ENCODE measurements at regions not wholly inside any gene's neighbourhood (a gene's known extent, or its start where the extent isn't known, plus 50 kb on each side); places are given as distances from the start of the nearest gene placed in this dataset.

DNA sequence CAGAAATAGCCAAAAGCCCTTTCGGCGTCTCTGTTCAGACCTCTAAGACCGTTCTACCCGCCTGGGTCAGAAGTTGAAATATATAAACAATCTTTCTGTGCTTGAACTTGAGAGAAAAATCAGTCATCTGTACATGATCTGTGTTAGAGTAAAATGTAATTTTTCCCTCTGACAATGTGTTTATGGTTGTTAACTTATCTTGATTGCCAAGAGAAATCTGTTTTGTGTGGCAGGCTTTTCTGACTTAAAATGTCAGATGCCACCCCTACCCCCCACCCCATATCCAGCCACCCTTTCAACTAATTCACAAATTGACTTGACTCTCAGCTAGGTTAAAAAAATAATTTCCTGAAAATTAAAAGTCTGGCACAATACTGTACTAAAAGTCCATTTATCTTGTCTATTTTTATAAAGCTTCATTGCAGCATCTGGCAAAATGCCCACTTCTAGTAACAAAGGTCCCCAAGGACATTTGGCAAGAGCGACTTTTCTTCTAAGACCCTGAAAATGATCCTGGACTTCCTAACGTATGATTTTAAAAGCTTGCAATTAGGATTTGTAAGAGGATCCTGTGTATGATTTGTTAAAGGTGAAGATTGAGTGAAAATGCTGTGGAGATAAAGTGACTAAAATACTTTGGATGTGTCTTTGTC lies 304.2 kb downstream of the EPHA4 start:
- in situ Hi-C loops (cut with MboI; ENCODE audit: low pct_unique_long_range_greater_than_20kb, low sequenced_read_pairs), result no loop called here
- DNase-seq, result no peak

GRCh38 chr2:221268631-221269030 lies 303.5 kb downstream of the EPHA4 start:
- in situ Hi-C loops (cut with MboI; ENCODE audit: low pct_unique_long_range_greater_than_20kb, low sequenced_read_pairs), result no loop called here
- no peak for DNase-seq

DNA sequence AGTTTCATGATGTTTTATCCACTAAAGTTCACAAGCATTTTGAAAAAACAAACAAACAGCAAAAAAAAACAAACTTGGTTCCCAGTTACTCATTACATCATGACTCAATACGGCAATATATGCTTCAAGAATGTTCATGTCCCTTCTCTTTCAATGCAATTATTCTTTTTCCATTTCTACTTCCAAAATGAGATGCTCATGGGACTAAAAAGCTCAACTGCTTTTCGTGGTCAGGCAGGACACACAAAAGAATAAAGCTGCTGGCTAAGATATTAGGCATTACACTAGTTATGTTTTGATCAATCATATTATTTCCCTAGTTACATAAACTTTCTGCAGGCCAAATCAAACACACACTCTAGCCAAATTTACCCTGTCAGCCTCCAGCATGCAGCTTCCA lies 301.3 kb downstream of the EPHA4 start:
- in situ Hi-C loops (cut with MboI; ENCODE audit: low pct_unique_long_range_greater_than_20kb, low sequenced_read_pairs), result no loop called here
- no peak for DNase-seq

DNA sequence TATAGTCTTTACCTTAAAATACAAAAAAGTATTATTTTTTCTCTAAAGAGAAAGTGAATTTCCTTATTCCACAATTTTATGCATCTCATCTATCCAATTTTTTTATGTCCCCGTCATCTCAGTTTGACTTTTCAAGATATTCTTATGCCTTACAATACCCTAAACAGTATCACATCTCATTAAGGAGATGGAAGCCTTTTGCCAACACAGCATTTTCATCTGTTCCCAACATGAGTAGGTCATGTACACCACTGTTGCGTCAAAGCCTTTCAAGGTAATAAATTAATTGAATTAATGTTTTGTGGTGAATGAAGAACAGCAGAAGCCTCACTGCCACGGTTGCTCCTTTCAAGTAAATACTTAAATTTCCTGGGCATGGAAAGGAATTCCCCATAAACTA lies 299.4 kb downstream of the EPHA4 start:
- in situ Hi-C loops (cut with MboI; ENCODE audit: low pct_unique_long_range_greater_than_20kb, low sequenced_read_pairs), result no loop called here

GRCh38 chr2:221276033-221276432 lies 296.1 kb downstream of the EPHA4 start:
- in situ Hi-C loops (cut with MboI; ENCODE audit: low pct_unique_long_range_greater_than_20kb, low sequenced_read_pairs), result no loop called here

More for the DNA sequence above, 299.4 kb downstream of the EPHA4 start:
- no peak for DNase-seq

DNA sequence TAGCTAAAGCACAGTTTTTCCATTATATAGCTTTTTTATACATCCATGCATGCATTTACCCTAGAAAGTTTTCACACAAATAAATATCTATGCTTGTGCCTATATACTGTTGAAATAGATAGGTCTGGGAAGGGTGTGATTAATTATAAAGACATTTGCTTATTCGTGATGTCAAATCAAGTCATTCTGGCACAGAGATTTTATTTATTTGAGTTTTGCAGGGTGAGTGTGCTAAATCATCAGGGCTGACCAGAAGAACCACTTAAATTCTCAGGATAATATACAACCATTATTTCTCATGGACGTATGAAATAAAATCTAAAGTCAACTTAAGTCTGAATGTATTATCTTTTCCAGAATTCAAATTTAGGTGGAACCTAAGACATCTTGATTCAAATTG lies 295.5 kb downstream of the EPHA4 start:
- in situ Hi-C loops (cut with MboI; ENCODE audit: low pct_unique_long_range_greater_than_20kb, low sequenced_read_pairs), result no loop called here
- DNase-seq, result no peak

More at GRCh38 chr2:221276033-221276432, 296.1 kb downstream of the EPHA4 start:
- no peak for DNase-seq

GRCh38 chr2:221282386-221282785 lies 289.7 kb downstream of the EPHA4 start:
- DNase-seq, result no peak
- in situ Hi-C loops (cut with MboI; ENCODE audit: low pct_unique_long_range_greater_than_20kb, low sequenced_read_pairs), result no loop called here

- in situ Hi-C loops (cut with MboI; ENCODE audit: low pct_unique_long_range_greater_than_20kb, low sequenced_read_pairs), result no loop called here
- DNase-seq, result peak; percentile 6
Observed at GRCh38 chr2:221283896-221284545, 288.1 kb downstream of the EPHA4 start.

DNA sequence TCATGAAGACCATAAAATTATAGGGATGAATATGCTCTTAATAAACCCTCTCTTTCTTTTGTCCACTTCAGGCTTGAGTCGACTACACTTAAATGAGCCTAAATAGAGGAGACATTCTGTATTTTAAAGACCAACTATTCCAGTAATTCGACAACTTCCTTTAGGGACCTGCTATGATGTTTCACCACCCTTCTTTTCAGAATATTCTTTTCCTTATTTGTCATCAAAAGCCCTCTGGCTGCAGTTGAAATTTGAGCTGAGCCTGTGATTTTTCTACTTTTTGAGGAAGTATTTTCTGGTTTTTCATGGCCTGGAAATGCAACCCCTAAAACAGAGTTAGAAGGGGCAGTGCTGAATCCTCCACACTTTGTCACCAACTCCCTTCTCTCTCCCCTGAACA lies 287.0 kb downstream of the EPHA4 start:
- in situ Hi-C loops (cut with MboI; ENCODE audit: low pct_unique_long_range_greater_than_20kb, low sequenced_read_pairs), result no loop called here
- no peak for DNase-seq

DNA sequence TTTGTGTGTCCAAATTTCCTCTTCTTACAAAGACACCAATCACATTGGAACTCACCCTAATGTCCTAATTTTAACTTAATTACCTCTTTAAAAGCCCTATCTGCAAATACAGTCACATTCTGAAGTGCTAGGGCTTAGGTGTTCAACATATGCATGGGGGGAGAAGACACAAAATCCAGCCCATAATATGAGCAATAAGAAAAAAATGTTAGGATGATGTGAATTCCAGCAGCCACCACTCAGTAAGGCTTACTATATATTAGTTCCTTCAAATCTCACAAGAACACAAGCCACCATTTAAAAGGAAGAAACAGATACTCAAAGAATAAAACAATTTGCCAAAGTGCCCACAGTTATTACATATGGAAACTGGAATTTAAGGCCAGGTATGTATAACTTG lies 285.7 kb downstream of the EPHA4 start:
- in situ Hi-C loops (cut with MboI; ENCODE audit: low pct_unique_long_range_greater_than_20kb, low sequenced_read_pairs), result no loop called here

DNA sequence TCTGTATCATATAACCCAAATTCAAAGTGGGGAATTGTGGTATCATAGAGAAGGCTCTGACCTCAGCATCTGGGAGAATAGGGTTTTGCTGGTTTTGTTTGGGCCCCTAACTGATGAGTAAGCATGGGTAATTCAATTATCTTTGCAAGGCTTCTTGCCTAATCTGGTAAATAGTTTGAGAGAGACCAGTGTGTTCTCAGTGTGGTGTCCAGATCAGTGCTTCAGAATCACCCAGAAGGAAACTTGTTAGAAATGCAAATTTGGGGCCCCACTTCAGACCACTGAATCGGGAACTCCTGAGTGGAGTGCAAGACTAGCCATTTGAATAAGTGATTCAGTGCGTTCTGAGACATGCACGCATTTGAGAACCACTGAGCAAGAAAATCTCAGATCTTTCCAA lies 282.7 kb downstream of the EPHA4 start:
- no peak for DNase-seq
- in situ Hi-C loops (cut with MboI; ENCODE audit: low pct_unique_long_range_greater_than_20kb, low sequenced_read_pairs), result no loop called here

More for the DNA sequence above, 285.7 kb downstream of the EPHA4 start:
- DNase-seq, result no peak

DNA sequence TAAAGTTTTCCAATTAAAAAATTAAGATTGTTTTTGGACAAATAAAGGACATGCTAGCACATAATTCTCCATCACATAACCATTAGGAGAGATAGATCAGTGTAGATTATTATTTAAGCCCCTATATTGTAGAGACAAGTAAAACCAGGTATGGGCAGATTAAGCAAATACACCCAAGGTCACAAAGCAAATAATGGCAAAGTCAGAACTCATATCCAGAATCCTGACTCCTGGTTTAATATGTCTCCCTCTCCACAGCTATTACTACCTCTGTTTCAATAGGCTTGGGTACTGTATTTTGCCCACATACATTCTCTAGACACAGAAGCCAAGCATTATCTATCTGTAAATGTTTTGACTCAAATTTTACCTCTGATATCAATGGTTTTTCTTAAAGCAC lies 282.3 kb downstream of the EPHA4 start:
- in situ Hi-C loops (cut with MboI; ENCODE audit: low pct_unique_long_range_greater_than_20kb, low sequenced_read_pairs), result no loop called here
- no peak for DNase-seq

DNA sequence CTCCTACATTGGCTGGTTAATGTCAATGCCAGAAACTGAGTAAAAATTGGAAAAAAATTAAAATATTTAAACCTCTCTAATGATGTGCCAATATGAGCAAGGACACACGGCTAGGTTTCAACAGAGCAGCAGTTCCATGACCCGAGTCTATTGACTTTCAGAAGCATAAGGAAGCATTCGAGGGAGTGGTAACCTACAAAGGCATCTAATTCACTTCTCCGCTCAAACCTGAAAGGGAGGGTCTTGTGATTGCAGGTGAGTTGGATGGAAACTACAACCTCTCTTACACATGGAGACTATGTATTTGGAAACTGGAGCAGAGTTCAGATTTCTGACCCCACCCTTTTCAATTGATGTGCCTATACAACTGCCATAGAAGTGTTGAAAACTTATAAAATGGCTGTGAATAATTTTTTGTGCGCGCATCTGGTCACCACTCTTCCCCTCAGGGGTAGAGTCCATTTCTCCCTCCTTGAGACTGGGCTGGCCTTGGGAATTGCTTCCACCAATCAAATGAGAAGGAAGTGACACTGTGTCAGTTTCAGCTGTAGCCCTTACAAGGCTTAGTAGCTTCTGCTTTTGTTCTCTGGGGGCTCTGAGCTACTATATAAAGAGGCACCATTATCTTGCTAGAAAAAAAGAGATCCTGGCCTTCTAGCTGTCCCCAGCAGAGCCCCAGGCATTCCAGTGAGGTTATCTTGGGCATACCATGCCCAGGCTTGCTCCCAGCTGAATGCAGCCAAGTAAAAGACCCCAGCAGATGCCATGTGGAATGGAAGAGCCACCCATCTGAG lies 278.0 kb downstream of the EPHA4 start:
- no peak for DNase-seq
- in situ Hi-C loops (cut with MboI; ENCODE audit: low pct_unique_long_range_greater_than_20kb, low sequenced_read_pairs), result no loop called here

DNA sequence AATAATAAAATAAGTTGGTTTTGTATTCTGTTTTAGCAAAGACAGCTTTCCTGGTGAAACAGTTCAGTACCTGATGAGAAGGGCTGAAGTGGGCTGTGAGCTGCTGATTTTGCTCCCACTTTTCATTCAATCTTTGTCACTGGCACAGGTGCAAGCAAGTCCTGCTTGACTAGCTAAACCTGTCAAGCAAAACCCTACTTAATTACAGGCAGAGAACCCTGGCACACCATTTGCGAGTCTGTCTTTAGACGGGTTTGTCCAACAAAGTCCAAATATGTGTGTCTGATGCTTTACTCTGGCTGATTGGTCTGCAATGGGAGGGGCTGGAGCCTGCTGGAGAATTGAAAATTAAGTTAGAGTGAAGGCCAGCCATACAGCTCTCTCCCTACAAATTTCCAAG lies 267.2 kb downstream of the EPHA4 start:
- in situ Hi-C loops (cut with MboI; ENCODE audit: low pct_unique_long_range_greater_than_20kb, low sequenced_read_pairs), result no loop called here
- no peak for DNase-seq

DNA sequence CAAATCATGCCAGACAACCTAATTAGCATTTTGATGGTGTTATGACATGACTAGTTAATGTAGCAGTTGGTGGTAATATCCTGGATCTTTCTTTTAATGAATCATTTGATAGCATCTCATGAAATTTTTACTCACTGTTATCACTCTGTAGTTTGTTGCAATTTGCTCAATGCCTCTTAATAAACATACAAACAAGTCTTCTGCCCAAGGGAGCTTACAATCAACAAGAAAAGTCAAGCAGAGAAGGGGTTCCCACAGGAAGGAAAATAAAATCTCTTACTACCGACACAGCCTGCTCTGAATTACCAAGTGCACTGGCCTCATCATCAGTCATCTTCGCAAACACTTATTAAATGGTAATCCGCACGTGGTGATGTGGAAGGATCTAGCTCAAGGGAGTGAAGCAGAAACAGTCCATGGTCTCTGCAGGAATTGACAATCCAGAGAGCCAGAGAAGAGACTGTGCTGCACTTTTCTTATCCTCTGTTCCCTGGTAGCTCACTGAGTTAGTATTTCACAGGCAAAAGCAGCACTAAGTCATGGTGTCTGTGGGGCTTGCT lies 263.5 kb downstream of the EPHA4 start:
- in situ Hi-C loops (cut with MboI; ENCODE audit: low pct_unique_long_range_greater_than_20kb, low sequenced_read_pairs), result no loop called here
- DNase-seq, result no peak

GRCh38 chr2:221309892-221310583 lies 262.1 kb downstream of the EPHA4 start:
- DNase-seq, result no peak
- in situ Hi-C loops (cut with MboI; ENCODE audit: low pct_unique_long_range_greater_than_20kb, low sequenced_read_pairs), result no loop called here

DNA sequence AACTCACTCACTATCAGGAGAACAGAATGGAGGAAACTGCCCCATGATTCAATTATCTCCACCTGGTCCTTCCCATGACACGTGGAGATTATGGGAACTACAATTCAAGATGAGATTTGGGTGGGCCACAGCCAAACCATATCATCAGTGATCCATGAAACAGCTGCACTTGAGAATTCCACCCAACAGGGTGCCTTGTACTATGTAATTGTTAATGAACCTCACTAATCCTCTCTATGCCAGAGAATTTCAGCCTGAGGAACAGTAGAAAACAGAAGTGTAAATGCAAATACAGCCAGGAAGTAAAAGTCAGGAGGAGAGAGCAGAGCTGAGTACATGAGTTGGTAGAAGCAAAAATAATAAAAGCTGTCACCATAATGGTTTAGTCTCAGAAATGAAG lies 261.4 kb downstream of the EPHA4 start:
- no peak for DNase-seq
- in situ Hi-C loops (cut with MboI; ENCODE audit: low pct_unique_long_range_greater_than_20kb, low sequenced_read_pairs), result no loop called here

GRCh38 chr2:221312634-221313033 lies 259.5 kb downstream of the EPHA4 start:
- in situ Hi-C loops (cut with MboI; ENCODE audit: low pct_unique_long_range_greater_than_20kb, low sequenced_read_pairs), result no loop called here

DNA sequence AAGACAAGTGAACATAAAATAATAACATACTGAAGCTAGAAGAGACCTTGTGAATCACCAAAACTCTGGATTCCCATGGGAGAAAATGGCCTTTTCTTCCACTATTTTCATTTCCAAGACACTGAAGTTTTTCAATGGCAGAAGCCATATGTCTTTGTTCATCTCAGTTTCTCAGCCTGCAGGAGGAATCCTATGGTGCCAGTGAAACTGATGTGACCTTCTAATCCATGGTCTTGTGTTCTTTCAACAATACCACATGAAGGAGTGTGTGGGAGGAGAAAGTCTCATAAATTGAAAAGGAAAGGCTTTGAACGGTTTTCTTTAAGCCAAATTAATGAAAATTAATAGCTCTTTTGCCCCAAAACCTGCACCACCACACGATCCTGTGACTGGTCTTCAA lies 257.3 kb downstream of the EPHA4 start:
- in situ Hi-C loops (cut with MboI; ENCODE audit: low pct_unique_long_range_greater_than_20kb, low sequenced_read_pairs), result no loop called here
- no peak for DNase-seq

More at GRCh38 chr2:221312634-221313033, 259.5 kb downstream of the EPHA4 start:
- peak; percentile 8 for DNase-seq
